ENCODE measurements at regions not wholly inside any gene's neighbourhood (a gene's known extent, or its start where the extent isn't known, plus 50 kb on each side); places are given as distances from the start of the nearest gene placed in this dataset.

- no peaks in the 10 kb centered on the region for H3K9me3 ChIP-seq (replicated peaks in 1 of 2; ENCODE audit: control insufficient read depth in 1 of 2, insufficient read depth in 1 of 2, low read length in 2 of 2)
- no peaks in the 10 kb centered on the region for H3K27me3 Mint-ChIP-seq (ENCODE audit: low read depth in 3 of 3)
- no peaks in the 10 kb centered on the region for H3K36me3 ChIP-seq (replicated peaks in 1 of 2; ENCODE audit: control insufficient read depth in 1 of 2, insufficient read depth in 2 of 2, low read length in 2 of 2)
- no peaks in the 10 kb centered on the region for H3K4me1 Mint-ChIP-seq
- no peaks in the 10 kb centered on the region for H3K4me1 ChIP-seq (ENCODE audit: control insufficient read depth in 1 of 2, insufficient read depth in 2 of 2, low read length in 2 of 2)
- H4K20me1 ChIP-seq (ENCODE audit: insufficient read depth, low read length) = no peaks in the 10 kb centered on the region
- no peak overlapping the region for H3K9ac ChIP-seq (ENCODE audit: insufficient read depth, low read length, poor library complexity, severe bottlenecking)
- no peaks in the 10 kb centered on the region for H3K27me3 ChIP-seq (ENCODE audit: control insufficient read depth in 2 of 2, insufficient read depth in 2 of 2, low read length in 2 of 2)
- intact Hi-C loops (cut with micrococcal nuclease) = no loop called here
- no peak for DNase-seq
- no CpG with 5 or more reads among the region's 7 CpGs for WGBS (ENCODE audit: insufficient coverage)
- H3K4me3 Mint-ChIP-seq = no peak overlapping the region
- no peak overlapping the region for H2AFZ ChIP-seq (ENCODE audit: insufficient read depth, low read depth, low read length, poor library complexity, severe bottlenecking)
- no peak overlapping the region for H3K27ac Mint-ChIP-seq
- H3K79me2 ChIP-seq (ENCODE audit: insufficient read depth, low read length) = no peaks in the 10 kb centered on the region
- H3K4me3 ChIP-seq (replicated peaks in 1 of 3; ENCODE audit: low read depth in 2 of 3, low read length in 3 of 3) = no peak overlapping the region
- no peak overlapping the region for H3K27ac ChIP-seq (ENCODE audit: low read depth in 1 of 2, low read length in 2 of 2)
- no peak overlapping the region for H3K4me2 ChIP-seq (replicated peaks; ENCODE audit: extremely low read depth, low read length, poor library complexity, severe bottlenecking)
- H3K36me3 Mint-ChIP-seq = no peaks in the 10 kb centered on the region
- H3K9me3 Mint-ChIP-seq = peaks cover 0 to 10% (median 2%) of the 10 kb centered on the region in 7 donors
- TF ChIP-seq CTCF (IDR thresholded peaks at IDR 0.05) = no peak
These were observed 299.9 kb upstream of the PROX1 start for GRCh38 chr1:213687832-213688231.

- no peaks in the 10 kb centered on the region for H3K36me3 ChIP-seq (replicated peaks in 1 of 2; ENCODE audit: control insufficient read depth in 1 of 2, insufficient read depth in 2 of 2, low read length in 2 of 2)
- WGBS (ENCODE audit: insufficient coverage) = no CpG with 5 or more reads among the region's 2 CpGs
- no peak overlapping the region for H3K4me3 ChIP-seq (replicated peaks in 1 of 3; ENCODE audit: low read depth in 2 of 3, low read length in 3 of 3)
- no peak for DNase-seq
- no peaks in the 10 kb centered on the region for H3K27me3 Mint-ChIP-seq (ENCODE audit: low read depth in 3 of 3)
- H3K79me2 ChIP-seq (ENCODE audit: insufficient read depth, low read length) = no peaks in the 10 kb centered on the region
- H3K4me1 Mint-ChIP-seq = no peaks in the 10 kb centered on the region
- no peaks in the 10 kb centered on the region for H3K27me3 ChIP-seq (ENCODE audit: control insufficient read depth in 2 of 2, insufficient read depth in 2 of 2, low read length in 2 of 2)
- H3K9me3 Mint-ChIP-seq = peaks cover 0 to 8% (median 3%) of the 10 kb centered on the region in 7 donors
- TF ChIP-seq CTCF (IDR thresholded peaks at IDR 0.05) = no peak
- no peak overlapping the region for H2AFZ ChIP-seq (ENCODE audit: insufficient read depth, low read depth, low read length, poor library complexity, severe bottlenecking)
- H3K4me1 ChIP-seq (ENCODE audit: control insufficient read depth in 1 of 2, insufficient read depth in 2 of 2, low read length in 2 of 2) = no peaks in the 10 kb centered on the region
- H3K9ac ChIP-seq (ENCODE audit: insufficient read depth, low read length, poor library complexity, severe bottlenecking) = no peak overlapping the region
- intact Hi-C loops (cut with micrococcal nuclease) = no loop called here
- no peak overlapping the region for H3K27ac Mint-ChIP-seq
- no peak overlapping the region for H3K4me3 Mint-ChIP-seq
- no peaks in the 10 kb centered on the region for H3K36me3 Mint-ChIP-seq
- H4K20me1 ChIP-seq (ENCODE audit: insufficient read depth, low read length) = no peaks in the 10 kb centered on the region
- H3K4me2 ChIP-seq (replicated peaks; ENCODE audit: extremely low read depth, low read length, poor library complexity, severe bottlenecking) = no peak overlapping the region
- no peak overlapping the region for H3K27ac ChIP-seq (ENCODE audit: low read depth in 1 of 2, low read length in 2 of 2)
- H3K9me3 ChIP-seq (replicated peaks in 1 of 2; ENCODE audit: control insufficient read depth in 1 of 2, insufficient read depth in 1 of 2, low read length in 2 of 2) = no peaks in the 10 kb centered on the region
These were observed 299.1 kb upstream of the PROX1 start for GRCh38 chr1:213688655-213689054.
